GM19025 (cell line): ENCODE measurements at regions not wholly inside any gene's neighbourhood (a gene's known extent, or its start where the extent isn't known, plus 50 kb on each side); places are given as distances from the start of the nearest gene placed in this dataset.

Source experiments
- ATAC-seq: cut with Tn5 transposase; IDR thresholded peaks from one replicate; pipeline ENCODE4 v1.9.1; 2021; ENCODE audit warnings: mild to moderate bottlenecking, low read depth, moderate library complexity; ENCODE audit not compliant: unreplicated experiment

- ATAC-seq: no peak
Measured at GRCh38 chr21:24208562-24209260, 1398.6 kb downstream of the MRPL39 start.

- no peak for ATAC-seq
Measured at GRCh38 chr21:24205319-24205718, 1402.0 kb downstream of the MRPL39 start.

- no peak for ATAC-seq
Measured at GRCh38 chr21:24204641-24205040, 1402.6 kb downstream of the MRPL39 start.

GRCh38 chr21:24200052-24200451 lies 1407.2 kb downstream of the MRPL39 start:
- no peak for ATAC-seq

- ATAC-seq: no peak
Measured at GRCh38 chr21:24197923-24198322, 1409.4 kb downstream of the MRPL39 start.

GRCh38 chr21:24197132-24197643 lies 1410.1 kb downstream of the MRPL39 start:
- ATAC-seq: no peak

GRCh38 chr21:24188506-24188905 lies 1418.8 kb downstream of the MRPL39 start:
- no peak for ATAC-seq

GRCh38 chr21:24183077-24183476 lies 1424.2 kb downstream of the MRPL39 start:
- ATAC-seq: no peak

- ATAC-seq: no peak
Measured at GRCh38 chr21:24179110-24179509, 1428.2 kb downstream of the MRPL39 start.

- ATAC-seq: no peak
Measured at GRCh38 chr21:24175106-24175505, 1432.2 kb downstream of the MRPL39 start.

- ATAC-seq: no peak
Measured at GRCh38 chr21:24171736-24172135, 1435.5 kb downstream of the MRPL39 start.

- no peak for ATAC-seq
Measured at GRCh38 chr21:24163539-24163938, 1443.7 kb downstream of the MRPL39 start.

GRCh38 chr21:24160528-24160927 lies 1446.8 kb downstream of the MRPL39 start:
- no peak for ATAC-seq

GRCh38 chr21:24153137-24153536 lies 1454.1 kb downstream of the MRPL39 start:
- no peak for ATAC-seq

GRCh38 chr21:24150753-24151152 lies 1456.5 kb downstream of the MRPL39 start:
- no peak for ATAC-seq

GRCh38 chr21:24148461-24148860 lies 1458.8 kb downstream of the MRPL39 start:
- ATAC-seq: no peak

- no peak for ATAC-seq
Measured at GRCh38 chr21:24147674-24148073, 1459.6 kb downstream of the MRPL39 start.

GRCh38 chr21:24131056-24131455 lies 1476.2 kb downstream of the MRPL39 start:
- ATAC-seq: no peak

- ATAC-seq: no peak
Measured at GRCh38 chr21:24127651-24128050, 1479.6 kb downstream of the MRPL39 start.

- no peak for ATAC-seq
Measured at GRCh38 chr21:24123785-24124184, 1483.5 kb downstream of the MRPL39 start.

GRCh38 chr21:24118738-24119459 lies 1488.4 kb downstream of the MRPL39 start:
- no peak for ATAC-seq

- ATAC-seq: no peak
Measured at GRCh38 chr21:24115141-24115540, 1492.1 kb downstream of the MRPL39 start.
